ENCODE measurements at regions not wholly inside any gene's neighbourhood (a gene's known extent, or its start where the extent isn't known, plus 50 kb on each side); places are given as distances from the start of the nearest gene placed in this dataset.

DNA sequence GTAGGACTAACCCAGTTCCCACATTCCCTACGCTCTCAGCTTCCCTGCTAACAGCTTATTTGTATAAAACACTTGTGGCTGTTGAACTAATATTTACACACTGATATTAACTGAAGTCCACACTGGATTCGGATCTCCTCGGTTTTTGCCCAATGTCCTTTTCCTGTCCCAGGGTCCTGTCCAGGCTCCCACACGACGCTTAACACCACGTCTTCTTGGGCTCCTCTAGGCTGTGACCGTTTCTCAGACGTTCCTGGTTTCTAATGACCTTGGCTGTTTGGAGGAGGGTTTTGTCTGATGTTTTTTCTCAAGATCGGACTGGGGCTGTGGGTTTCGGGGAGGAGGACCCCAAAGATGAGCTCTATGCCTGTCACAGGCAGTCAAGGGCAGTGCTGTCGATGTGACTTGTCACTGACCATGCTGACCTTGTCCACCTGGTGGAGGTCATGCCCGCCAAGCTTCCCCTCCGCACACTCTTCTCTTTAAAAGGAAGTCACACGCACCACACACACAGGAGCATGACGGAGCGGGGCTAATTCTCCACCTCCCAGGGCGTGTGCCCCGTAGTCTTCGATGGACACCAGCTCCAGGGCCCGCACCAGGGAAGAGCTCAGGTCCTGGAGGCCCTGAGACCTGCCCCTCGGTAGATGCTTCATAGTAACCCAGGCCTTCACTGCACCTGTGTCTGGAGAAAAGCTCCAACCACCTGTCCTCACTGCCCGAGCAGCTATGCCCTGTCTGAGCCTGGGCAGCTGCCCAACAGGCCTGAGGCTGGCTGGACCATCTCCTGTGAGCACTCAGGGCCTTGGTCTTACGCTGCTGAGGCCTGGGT is 72.0 kb downstream of the TTLL2 start:
- no peak for ATAC-seq (ENCODE audit: insufficient number of reproducible peaks, low FRiP score, low read depth)
- no peak overlapping the region for H3K27ac ChIP-seq
- H3K4me3 ChIP-seq = no peak overlapping the region
- no peak for DNase-seq (ENCODE audit: low spot score)
- TF ChIP-seq, protein P1, sequence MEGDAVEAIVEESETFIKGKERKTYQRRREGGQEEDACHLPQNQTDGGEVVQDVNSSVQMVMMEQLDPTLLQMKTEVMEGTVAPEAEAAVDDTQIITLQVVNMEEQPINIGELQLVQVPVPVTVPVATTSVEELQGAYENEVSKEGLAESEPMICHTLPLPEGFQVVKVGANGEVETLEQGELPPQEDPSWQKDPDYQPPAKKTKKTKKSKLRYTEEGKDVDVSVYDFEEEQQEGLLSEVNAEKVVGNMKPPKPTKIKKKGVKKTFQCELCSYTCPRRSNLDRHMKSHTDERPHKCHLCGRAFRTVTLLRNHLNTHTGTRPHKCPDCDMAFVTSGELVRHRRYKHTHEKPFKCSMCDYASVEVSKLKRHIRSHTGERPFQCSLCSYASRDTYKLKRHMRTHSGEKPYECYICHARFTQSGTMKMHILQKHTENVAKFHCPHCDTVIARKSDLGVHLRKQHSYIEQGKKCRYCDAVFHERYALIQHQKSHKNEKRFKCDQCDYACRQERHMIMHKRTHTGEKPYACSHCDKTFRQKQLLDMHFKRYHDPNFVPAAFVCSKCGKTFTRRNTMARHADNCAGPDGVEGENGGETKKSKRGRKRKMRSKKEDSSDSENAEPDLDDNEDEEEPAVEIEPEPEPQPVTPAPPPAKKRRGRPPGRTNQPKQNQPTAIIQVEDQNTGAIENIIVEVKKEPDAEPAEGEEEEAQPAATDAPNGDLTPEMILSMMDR (IDR thresholded peaks at IDR 0.05) = no peak
- peaks cover 4 to 16% of the 10 kb centered on the region in 2 donors for H3K4me1 ChIP-seq (ENCODE audit: control insufficient read depth in 1 of 2, low read depth in 2 of 2)
- H3K9me3 ChIP-seq = no peaks in the 10 kb centered on the region
- H3K27me3 ChIP-seq (replicated peaks; ENCODE audit: insufficient read depth) = no peaks in the 10 kb centered on the region
- no peaks in the 10 kb centered on the region for H3K36me3 ChIP-seq

GRCh38 chr6:167397712-167398111 is 72.8 kb downstream of the TTLL2 start:
- Histone ChIP-seq H3K27ac (no peak overlapping the region), H3K27me3 (replicated peaks; ENCODE audit: insufficient read depth) (no peaks in the 10 kb centered on the region), H3K4me1 (ENCODE audit: control insufficient read depth in 1 of 2, low read depth in 2 of 2) (peaks cover 4 to 8% of the 10 kb centered on the region in 2 donors), H3K36me3 (no peaks in the 10 kb centered on the region), H3K9me3 (no peaks in the 10 kb centered on the region), H3K4me3 (no peak overlapping the region)
- ATAC-seq (ENCODE audit: insufficient number of reproducible peaks, low FRiP score, low read depth) = no peak
- TF ChIP-seq, protein P1 (IDR thresholded peaks at IDR 0.05) = no peak
- no peak for DNase-seq (ENCODE audit: low spot score)

- Histone ChIP-seq H3K36me3 (no peaks in the 10 kb centered on the region), H3K27me3 (replicated peaks; ENCODE audit: insufficient read depth) (no peaks in the 10 kb centered on the region), H3K9me3 (no peaks in the 10 kb centered on the region), H3K4me3 (no peak overlapping the region), H3K4me1 (ENCODE audit: control insufficient read depth in 1 of 2, low read depth in 2 of 2) (peaks cover 4 to 8% of the 10 kb centered on the region in 2 donors), H3K27ac (no peak overlapping the region)
- ATAC-seq (ENCODE audit: insufficient number of reproducible peaks, low FRiP score, low read depth) (no peak), DNase-seq (ENCODE audit: low spot score) (no peak)
- TF ChIP-seq, protein P1 (IDR thresholded peaks at IDR 0.05) = no peak
These were observed 73.5 kb downstream of the TTLL2 start for GRCh38 chr6:167398214-167399050.

DNA sequence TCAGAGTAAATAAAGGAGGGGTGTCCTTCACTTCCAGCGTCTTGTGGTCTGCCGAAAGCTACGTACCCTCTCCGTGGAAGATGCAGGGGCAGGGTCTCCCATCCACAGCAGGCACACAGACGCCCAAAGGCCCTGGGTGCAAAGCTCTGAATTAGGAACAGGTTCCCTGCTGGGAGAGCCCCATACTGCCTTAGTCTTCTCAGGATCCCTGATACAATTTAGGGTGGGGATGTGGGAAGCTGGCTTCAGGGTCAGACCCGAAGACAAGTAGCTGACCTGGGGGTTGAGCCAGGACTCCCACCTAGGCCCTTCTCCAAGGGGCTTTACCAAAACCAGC is 74.1 kb downstream of the TTLL2 start:
- TF ChIP-seq, protein P1 (IDR thresholded peaks at IDR 0.05) = no peak
- DNase-seq (ENCODE audit: low spot score) (no peak), ATAC-seq (ENCODE audit: insufficient number of reproducible peaks, low FRiP score, low read depth) (no peak)
- no peaks in the 10 kb centered on the region for H3K27me3 ChIP-seq (replicated peaks; ENCODE audit: insufficient read depth)
- H3K27ac ChIP-seq = no peak overlapping the region
- no peaks in the 10 kb centered on the region for H3K36me3 ChIP-seq
- H3K4me1 ChIP-seq (ENCODE audit: control insufficient read depth in 1 of 2, low read depth in 2 of 2) = peaks cover 0 to 5% of the 10 kb centered on the region in 2 donors
- H3K4me3 ChIP-seq = no peak overlapping the region
- H3K9me3 ChIP-seq = no peaks in the 10 kb centered on the region

DNA sequence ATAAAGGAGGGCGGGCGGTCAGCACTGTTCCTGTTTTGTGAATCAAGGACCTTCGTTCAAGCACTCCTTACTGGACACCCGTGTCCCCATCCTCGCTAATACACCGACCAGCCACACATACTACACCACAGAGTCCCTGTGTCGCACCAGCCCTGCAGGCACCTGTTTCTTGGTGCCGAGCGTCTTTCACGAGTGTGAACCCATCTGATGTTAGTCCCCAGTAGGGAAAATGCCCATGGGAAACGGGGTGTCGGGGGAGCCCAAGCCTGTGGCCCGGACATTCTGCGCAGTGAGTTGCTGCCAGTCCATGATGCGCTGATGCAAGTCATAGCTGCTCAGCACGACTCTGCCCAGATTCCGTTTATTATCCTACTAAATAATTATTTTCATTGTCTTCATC is 74.7 kb downstream of the TTLL2 start:
- H3K27ac ChIP-seq = no peak overlapping the region
- no peaks in the 10 kb centered on the region for H3K9me3 ChIP-seq
- no peaks in the 10 kb centered on the region for H3K36me3 ChIP-seq
- DNase-seq (ENCODE audit: low spot score) (no peak), ATAC-seq (ENCODE audit: insufficient number of reproducible peaks, low FRiP score, low read depth) (no peak)
- no peak overlapping the region for H3K4me3 ChIP-seq
- H3K4me1 ChIP-seq (ENCODE audit: control insufficient read depth in 1 of 2, low read depth in 2 of 2) = no peaks in the 10 kb centered on the region
- no peaks in the 10 kb centered on the region for H3K27me3 ChIP-seq (replicated peaks; ENCODE audit: insufficient read depth)
- TF ChIP-seq, protein P1 (IDR thresholded peaks at IDR 0.05) = no peak
